ENCODE measurements at regions not wholly inside any gene's neighbourhood (a gene's known extent, or its start where the extent isn't known, plus 50 kb on each side); places are given as distances from the start of the nearest gene placed in this dataset.
"Not testable (repeated sequence)": the region's sequence is repeated elsewhere in the genome, so short reads cannot be mapped to it uniquely, and the experiment has no call there.

GRCh38 chr7:79520543-79520942 is 67.1 kb upstream of the MAGI2 start:
- no peak for TF ChIP-seq CTCF (IDR thresholded peaks at IDR 0.05)
- DNase-seq (ENCODE audit: low spot score) (no peak), ATAC-seq (ENCODE audit: low FRiP score) (no peak)

- ATAC-seq (ENCODE audit: low FRiP score) (no peak), DNase-seq (ENCODE audit: low spot score) (no peak)
- no peak for TF ChIP-seq CTCF (IDR thresholded peaks at IDR 0.05)
Measured at GRCh38 chr7:79515358-79515757, 61.9 kb upstream of the MAGI2 start.

GRCh38 chr7:79513261-79513660 is 59.8 kb upstream of the MAGI2 start:
- DNase-seq (ENCODE audit: low spot score) (no peak), ATAC-seq (ENCODE audit: low FRiP score) (no peak)
- TF ChIP-seq CTCF (IDR thresholded peaks at IDR 0.05), result no peak

GRCh38 chr7:79512261-79512660 is 58.8 kb upstream of the MAGI2 start:
- ATAC-seq (ENCODE audit: low FRiP score), result no peak
- TF ChIP-seq CTCF (IDR thresholded peaks at IDR 0.05), result no peak
- DNase-seq (ENCODE audit: low spot score), result no peak

GRCh38 chr7:79511056-79511455 is 57.6 kb upstream of the MAGI2 start:
- ATAC-seq (ENCODE audit: low FRiP score); DNase-seq (ENCODE audit: low spot score): not testable (repeated sequence)

GRCh38 chr7:79507131-79507530 is 53.7 kb upstream of the MAGI2 start:
- no peak for ATAC-seq (ENCODE audit: low FRiP score)
- no peak for DNase-seq (ENCODE audit: low spot score)
- TF ChIP-seq CTCF (IDR thresholded peaks at IDR 0.05), result no peak

- ATAC-seq (ENCODE audit: low FRiP score) (peak; percentile 66), DNase-seq (ENCODE audit: low spot score) (no peak)
- no peak for TF ChIP-seq CTCF (IDR thresholded peaks at IDR 0.05)
Measured at GRCh38 chr7:79506481-79506880, 53.0 kb upstream of the MAGI2 start.

Measured in omental fat pad (tissue), 3 donors.